HG02938 (cell line): ENCODE measurements at regions not wholly inside any gene's neighbourhood (a gene's known extent, or its start where the extent isn't known, plus 50 kb on each side); places are given as distances from the start of the nearest gene placed in this dataset.

Experiments used
- ATAC-seq: cut with Tn5 transposase; IDR thresholded peaks from one replicate; pipeline ENCODE4 v1.9.1; 2021; ENCODE audit warnings: mild to moderate bottlenecking, moderate library complexity; ENCODE audit not compliant: unreplicated experiment

DNA sequence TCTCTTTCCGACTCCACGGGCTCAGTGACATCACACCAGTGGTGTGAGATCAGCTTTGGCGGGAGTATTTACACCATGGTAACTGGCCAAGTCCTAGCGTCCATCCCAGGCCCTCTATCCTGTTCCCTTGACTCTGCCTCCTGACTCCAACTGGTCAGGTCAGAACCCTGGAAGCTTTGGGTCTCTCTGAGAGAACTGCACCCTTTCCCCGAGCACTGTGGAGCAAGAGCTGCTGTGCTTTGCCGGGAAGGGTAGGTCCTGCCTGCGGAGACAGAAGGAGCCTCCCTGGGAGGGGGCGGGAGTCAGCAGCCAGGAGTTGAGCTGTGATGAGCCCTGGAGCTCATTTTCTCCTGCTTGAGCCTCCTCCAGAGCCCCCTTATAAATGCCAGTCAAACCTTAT, 212.1 kb upstream of the TNRC6C start:
- no peak for ATAC-seq

DNA sequence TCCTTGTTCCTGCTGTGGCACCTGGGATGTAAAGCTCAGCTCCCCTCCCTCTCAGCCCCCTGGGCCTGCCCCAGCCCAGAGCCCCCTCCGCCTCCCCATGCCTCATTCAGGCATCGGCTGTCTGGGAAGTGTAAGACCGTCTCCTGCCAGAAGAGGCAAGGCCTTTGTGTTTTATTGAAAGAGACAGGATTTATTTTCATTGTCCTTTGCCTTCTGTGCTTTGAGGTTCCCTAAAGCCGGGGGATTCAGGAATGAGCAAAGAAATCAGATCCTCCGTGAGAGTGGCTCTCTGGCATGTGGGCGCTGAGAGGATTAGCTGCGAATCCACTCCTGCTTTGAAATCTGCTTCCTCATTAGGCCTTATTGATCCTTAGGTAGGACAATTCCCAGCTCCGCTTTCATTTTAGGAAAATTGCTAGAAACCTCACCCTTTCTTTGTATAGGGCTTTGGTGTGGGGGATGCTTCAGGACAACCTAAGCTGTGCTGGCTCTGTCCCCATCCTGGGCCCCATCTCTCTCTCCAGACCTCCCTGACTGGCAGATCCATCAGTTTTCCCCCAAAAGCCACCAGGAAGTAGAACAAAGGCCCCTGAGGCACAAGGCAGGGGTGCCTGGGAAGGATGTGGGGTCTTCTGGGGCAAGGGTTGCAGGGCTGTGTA, 211.5 kb upstream of the TNRC6C start:
- no peak for ATAC-seq

- ATAC-seq, result no peak
Measured at GRCh38 chr17:77748436-77748835, 210.1 kb upstream of the TNRC6C start.

- ATAC-seq, result no peak
Measured at GRCh38 chr17:77749321-77749751, 209.2 kb upstream of the TNRC6C start.

- ATAC-seq, result no peak
Measured at GRCh38 chr17:77749989-77750388, 208.5 kb upstream of the TNRC6C start.

GRCh38 chr17:77750427-77751043, 208.0 kb upstream of the TNRC6C start:
- no peak for ATAC-seq

GRCh38 chr17:77753246-77753645, 205.3 kb upstream of the TNRC6C start:
- no peak for ATAC-seq

DNA sequence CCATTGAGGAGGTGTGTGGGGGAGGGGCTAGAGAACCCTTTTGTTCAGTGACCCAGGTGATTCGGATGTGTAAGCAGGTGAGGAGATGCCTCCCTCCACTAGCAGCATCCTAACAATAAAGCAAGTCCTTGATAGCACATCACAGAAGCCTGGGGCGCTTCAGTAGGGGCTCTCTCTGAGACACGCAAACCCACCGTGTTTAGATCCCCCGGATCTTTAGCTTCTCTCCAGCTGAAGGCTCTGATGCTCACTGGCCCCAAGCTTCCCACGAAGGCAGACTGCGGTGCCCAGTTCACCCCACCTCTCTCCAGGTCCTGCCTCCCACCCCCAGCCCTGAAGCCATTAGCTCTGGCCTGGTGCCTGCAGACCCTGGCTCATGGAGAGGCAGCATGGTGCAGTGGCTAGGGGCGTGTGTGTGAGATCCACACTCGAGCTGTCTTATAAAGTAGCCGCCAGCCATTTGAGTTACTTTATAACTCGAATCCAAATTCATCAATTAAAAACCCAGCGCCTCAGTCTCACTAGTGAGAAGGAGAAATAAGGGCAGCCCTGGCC, 204.7 kb upstream of the TNRC6C start:
- no peak for ATAC-seq

GRCh38 chr17:77754956-77755355, 203.5 kb upstream of the TNRC6C start:
- ATAC-seq, result no peak

DNA sequence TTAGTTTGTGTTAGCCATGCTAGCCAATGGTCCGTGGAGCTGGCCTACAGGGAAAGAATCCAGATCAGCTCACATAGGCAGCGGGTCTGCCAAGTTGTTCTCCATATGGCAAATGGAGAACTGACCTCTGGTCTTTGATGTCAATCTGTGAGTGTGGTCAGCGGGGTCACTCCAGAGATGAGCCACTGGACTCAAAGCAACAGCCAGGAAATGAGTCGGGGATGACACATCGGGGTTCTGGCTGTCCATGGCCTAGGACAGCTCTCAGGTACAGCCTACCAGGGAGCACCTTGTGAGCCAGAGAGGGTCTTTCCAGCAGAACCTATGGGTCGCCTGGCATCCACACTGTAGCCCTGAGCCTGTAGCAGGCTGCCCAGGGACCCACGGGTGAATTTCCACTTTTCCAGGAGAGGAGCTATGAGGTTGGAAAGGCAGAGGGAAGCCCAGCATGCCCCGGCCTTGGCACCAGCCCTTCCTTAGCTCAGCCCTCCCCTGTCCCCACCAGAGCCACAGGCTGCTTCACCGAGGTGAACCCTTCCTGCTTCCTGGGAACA, 203.0 kb upstream of the TNRC6C start:
- ATAC-seq, result no peak

- ATAC-seq, result no peak
Measured at GRCh38 chr17:77756028-77756427, 202.5 kb upstream of the TNRC6C start.

GRCh38 chr17:77756846-77757560, 201.5 kb upstream of the TNRC6C start:
- ATAC-seq, result no peak

DNA sequence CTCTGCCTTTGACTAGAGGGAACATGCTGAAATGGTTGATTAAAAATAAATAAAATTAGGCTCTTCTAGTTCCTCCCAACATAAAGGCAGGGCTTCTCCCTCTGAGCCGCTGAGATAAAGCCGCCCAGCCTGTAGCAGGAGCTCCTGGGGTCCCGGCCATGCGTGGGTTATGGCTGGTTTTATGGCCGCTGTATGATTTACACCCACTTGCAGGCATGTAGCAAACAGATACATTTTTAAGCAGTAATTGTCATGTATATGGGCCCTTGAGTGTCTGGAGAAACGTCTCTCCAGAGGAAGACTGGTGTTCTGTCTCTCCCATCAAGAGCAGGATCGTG, 201.0 kb upstream of the TNRC6C start:
- ATAC-seq, result no peak

DNA sequence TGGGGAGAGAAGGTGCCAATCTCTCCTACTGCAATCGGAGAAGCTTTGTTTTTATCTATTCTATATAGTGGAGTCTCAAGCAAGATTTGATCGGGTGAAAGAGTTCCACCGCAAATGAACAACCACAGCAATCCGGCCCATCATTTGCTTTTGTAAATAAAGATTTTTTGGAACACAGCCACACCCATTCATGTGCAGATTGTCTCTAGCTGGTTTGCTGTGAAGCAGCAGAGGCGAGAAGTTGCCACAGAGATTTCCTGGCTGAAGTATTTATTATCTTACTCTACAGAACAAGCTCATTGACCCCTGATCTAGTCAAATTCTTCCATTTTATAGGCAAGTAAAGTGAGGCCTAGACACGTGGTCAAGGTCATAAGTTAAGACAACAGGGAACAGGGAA, 195.5 kb upstream of the TNRC6C start:
- ATAC-seq, result no peak

DNA sequence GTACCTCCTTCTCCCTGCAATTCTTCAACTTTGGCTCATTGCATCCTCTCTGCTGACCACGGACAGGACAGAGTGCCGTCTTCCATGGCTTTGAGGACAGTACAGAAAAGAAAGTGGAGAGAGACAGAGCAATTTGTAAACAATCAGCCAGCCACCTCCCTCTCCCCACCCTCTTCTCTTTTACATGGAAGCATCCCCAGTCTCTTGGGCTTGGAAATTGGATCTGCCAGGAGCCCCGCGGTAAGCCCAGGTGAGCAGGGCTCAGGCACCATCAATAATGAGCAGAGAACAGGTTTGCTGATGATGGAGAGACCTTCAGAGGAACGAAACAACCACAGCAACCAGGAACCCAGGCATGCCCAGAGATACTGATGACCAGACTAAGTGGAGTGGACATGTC, 194.9 kb upstream of the TNRC6C start:
- no peak for ATAC-seq

GRCh38 chr17:77765292-77765691, 193.2 kb upstream of the TNRC6C start:
- no peak for ATAC-seq

GRCh38 chr17:77767148-77767547, 191.4 kb upstream of the TNRC6C start:
- no peak for ATAC-seq

DNA sequence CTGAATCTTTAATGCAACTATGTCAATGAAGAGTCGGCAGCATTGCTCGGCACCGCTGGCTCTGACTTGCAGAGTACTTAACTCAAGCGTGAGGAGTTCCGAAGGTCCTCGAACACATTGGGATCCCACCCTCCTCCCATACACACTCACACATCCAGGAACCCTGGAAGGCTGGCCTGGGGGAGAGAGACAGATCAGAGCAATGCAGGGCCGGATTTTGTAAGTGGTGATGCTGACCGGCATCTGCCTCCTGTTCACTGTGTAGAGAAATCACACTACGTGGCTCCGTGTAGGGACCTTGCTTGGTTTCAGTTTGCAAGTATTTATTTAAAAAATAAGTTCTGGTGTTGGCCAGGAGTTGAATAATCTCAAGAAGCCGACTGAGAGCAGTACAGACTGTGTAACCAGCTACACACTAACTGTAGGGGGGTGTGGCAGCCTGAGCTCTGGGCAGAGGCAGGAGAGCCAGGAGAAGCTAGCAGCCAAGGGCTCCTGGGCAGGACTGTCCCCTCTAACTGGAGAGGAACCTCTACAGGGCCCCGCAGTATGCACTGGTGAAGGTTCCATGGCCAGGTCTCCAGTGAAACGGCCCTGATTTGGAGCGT, 190.2 kb upstream of the TNRC6C start:
- ATAC-seq, result no peak

DNA sequence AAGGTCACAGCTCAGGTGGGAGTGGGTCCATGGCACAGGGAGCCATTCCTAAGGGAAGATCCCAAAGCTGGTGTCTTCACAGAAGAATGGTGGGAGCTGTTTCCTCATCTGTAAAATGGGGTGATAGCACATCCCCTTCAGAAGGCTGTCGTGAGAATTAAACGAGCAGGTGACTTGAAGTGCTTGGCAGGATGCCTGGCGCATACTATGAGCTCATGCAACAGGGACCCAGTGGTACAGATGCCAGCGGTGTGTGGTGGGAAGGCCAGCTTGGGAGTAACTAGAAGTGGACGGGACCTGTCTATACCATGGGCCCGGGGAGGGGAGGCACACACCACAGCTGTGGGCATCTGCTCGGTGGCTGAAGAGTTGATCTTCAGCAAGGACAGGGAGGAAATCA, 189.3 kb upstream of the TNRC6C start:
- no peak for ATAC-seq

GRCh38 chr17:77769762-77770161, 188.7 kb upstream of the TNRC6C start:
- no peak for ATAC-seq

DNA sequence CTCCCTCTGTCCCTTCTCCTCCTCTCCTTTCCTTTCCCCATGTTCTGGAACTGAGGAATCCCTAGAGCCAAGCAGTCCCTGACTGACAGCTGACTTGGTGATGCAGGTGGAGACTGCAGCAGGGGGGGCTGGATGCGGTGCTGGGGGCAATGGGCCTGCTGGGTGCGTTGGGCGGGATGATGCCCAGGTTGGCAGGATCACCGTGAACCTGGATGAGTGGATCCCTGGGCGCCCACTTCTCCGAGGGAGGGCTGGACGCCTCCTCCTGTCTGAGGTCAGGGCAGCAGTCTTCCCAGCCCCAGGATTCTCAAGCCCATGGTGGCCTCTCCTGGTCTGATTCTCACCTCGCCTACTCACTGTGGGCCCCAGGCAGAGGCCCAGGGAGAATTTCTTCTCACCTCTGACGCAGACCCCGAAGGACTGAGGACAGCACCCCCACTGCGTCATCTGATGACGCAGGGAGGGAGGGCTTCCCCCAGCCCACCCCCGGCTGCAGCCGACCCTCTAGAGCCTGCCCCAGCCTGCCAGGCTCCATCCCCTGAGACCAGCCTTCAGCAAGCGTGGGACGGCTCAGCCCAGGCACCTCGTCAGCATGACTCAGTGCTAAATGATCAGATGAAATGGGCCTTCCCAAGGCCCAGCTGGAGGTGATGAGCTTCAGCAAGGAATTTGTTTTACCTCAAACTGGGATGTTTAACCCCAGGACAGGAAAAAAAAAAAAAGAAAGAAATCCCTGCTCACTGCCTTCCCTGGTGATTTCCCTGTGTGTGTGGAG, 188.0 kb upstream of the TNRC6C start:
- ATAC-seq, result no peak
